NCI-H524 treated with DMSO at 0.1 percent for 48 hours (cell line): ENCODE measurements at regions not wholly inside any gene's neighbourhood (a gene's known extent, or its start where the extent isn't known, plus 50 kb on each side); places are given as distances from the start of the nearest gene placed in this dataset.
"Not testable (repeated sequence)": the region's sequence is repeated elsewhere in the genome, so short reads cannot be mapped to it uniquely, and the experiment has no call there.

ENCODE experiments used
- DNase-seq: peaks from one replicate; lab custom pipeline; 2025; lab: John Stamatoyannopoulos, UW

GRCh38 chr5:136458481-136458880 is 93.1 kb upstream of the TRPC7 start:
- no peak for DNase-seq

DNA sequence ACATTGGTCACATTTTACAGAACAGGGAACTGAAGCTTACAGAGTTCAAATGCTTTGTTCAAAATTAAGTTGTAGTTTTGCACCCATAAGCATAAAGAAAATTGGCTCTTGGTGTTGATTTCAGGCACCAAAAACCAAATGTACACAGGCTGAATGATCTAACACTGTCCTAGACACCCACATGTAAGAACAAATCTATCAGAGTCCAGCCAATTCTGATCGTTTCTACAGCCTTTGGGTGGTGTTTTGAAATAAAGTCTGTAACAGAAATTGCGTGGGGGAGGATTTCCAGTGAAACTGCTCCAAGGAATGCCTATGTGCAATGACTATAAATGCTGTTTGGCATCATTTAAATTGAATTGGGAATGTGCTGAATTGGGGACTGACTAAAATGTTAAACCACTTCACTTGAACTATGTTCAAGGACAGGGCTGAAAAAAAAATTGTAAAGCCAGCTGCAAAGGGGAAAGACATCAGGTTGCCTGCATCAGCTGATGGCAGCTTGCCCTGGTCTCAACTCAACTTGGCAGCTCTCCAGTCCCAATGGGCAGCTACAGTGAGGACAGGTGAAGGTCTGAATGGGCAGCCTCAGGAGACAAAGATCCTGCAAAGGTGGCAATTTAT is 92.2 kb upstream of the TRPC7 start:
- DNase-seq: no peak

- DNase-seq: no peak
Measured at GRCh38 chr5:136455409-136455808, 90.1 kb upstream of the TRPC7 start.

- DNase-seq: no peak
Measured at GRCh38 chr5:136453986-136454758, 88.8 kb upstream of the TRPC7 start.

- DNase-seq: no peak
Measured at GRCh38 chr5:136453199-136453598, 87.9 kb upstream of the TRPC7 start.

GRCh38 chr5:136447576-136447975 is 82.2 kb upstream of the TRPC7 start:
- not testable (repeated sequence) for DNase-seq

GRCh38 chr5:136446565-136446964 is 81.2 kb upstream of the TRPC7 start:
- DNase-seq: no peak

- DNase-seq: not testable (repeated sequence)
Measured at GRCh38 chr5:136444099-136444498, 78.8 kb upstream of the TRPC7 start.

DNA sequence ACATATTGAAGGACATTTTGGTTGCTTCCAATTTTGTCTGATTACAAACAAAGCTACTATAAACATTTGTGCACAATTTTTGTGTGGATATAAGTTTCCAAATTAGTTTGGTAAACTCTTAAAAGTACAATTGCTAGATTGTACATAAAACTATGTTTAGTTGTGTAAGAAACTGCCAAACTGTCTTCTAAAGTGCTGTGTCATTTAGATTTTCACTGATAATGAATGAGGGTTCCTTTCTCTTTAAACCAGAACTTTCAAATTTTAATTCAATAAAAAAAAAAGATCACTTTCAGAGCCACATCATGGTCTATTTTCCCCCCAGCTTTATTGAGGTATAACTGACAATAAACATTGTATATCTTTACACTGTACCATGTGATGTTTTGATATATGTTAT is 74.0 kb upstream of the TRPC7 start:
- no peak for DNase-seq

GRCh38 chr5:136435946-136436543 is 70.7 kb upstream of the TRPC7 start:
- DNase-seq: no peak

DNA sequence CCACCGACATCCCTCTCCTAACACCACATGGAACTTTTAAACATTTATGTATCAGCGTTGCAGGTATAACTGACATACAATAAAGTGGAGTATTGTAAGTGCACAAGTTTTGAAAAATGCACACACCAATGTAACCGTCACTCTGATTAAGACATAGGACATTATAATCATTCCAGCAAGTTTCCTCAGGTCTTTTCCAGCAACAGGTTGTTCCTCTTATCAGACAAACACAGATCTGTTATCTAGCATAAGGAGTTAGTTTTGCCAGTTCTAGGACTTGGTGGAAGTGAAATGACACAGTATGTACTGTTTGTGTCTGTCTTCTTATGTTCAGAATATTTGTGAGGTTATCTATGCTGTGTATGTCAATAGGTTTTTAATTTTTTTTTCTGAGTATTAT is 69.5 kb upstream of the TRPC7 start:
- no peak for DNase-seq

DNA sequence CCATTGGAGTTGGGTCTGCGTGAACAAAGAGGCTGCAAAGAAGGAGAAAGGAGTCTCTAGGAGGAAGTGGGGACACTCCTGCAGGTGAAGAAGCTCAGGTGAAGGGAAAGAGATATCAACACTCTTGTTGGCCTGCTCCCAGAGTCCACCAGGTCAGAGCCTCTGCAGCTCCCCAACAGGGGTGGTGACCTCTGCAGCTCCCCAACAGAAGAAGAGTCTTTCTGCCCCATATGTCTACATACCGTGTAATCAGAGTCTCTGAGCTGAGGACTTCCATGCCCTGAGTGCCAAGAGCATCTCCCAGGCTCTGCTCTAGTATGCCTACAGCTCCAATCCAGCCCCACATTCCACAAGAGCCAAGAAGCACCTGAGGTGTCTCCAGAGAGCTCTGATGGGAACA is 67.4 kb upstream of the TRPC7 start:
- DNase-seq: no peak

- DNase-seq: no peak
Measured at GRCh38 chr5:136430081-136430480, 64.7 kb upstream of the TRPC7 start.

DNA sequence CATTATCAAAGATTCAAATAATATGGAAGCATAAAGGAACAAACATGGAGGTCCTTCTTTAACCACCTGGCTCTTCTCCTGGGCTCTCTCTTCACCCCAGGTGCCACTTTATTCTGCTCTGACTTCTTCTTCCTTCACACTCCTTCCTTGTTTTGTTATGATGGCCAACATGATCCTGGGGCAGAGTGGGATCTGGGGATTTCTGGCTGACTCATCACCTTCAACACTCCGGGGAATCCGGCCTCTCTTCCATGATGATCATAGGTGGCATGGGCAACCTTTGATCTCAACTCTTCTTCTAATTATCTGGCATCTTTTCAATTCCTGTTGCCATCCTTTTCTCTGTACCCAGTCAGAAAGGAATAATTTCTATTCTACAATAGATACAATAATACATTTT is 62.1 kb upstream of the TRPC7 start:
- DNase-seq: no peak

DNA sequence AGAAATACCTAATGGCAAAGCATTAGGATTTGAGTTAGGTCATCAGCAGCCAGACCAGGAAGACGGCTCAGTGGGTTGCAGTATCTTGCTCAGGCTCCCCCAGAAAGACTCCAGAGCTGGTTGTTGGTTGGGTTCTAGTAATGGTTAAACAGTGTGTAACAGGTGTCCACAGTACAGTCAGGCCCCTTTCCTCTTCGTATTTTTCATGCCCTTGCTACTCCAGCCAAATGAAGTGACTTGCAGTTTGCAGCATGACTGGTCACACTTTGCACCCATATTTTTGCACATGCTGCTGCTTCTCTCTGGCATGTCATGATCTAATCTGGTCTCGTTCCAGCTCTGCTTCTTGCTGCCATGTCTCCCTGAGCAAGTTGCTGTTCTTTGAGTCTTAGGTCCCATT is 60.6 kb upstream of the TRPC7 start:
- DNase-seq: no peak

GRCh38 chr5:136424835-136425584 is 59.7 kb upstream of the TRPC7 start:
- DNase-seq: no peak

DNA sequence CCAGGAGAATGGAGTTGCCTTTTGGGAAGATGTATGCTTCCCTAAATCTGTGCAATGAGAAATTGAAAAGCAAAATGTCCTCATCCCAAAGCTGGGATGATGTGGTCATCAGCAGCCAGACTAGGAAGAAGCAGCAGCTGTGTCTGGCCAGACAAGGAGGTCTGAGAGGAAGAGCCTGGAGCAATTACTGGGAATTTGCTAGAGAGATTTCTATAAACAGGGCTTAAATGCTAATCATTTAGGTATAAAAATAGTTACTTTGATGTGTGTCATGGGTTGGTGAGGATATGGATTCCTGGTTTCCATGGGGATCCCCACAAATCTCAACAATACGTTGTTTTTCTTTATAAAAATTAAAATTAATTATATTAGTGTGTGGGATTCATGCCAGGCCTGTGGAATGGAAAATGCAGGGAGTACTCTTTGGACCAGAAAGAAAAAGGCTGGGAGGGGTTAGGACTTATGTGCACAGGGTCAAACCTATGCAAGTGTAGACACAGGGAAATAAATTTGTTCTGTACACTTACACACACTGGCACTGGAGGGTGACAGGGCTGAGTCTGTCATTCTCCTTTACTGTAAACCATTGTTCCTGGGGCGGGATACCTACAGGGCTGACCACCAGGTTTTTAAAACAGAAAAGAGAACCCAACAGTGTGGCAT is 58.7 kb upstream of the TRPC7 start:
- no peak for DNase-seq

- no peak for DNase-seq
Measured at GRCh38 chr5:136420168-136420898, 55.0 kb upstream of the TRPC7 start.

DNA sequence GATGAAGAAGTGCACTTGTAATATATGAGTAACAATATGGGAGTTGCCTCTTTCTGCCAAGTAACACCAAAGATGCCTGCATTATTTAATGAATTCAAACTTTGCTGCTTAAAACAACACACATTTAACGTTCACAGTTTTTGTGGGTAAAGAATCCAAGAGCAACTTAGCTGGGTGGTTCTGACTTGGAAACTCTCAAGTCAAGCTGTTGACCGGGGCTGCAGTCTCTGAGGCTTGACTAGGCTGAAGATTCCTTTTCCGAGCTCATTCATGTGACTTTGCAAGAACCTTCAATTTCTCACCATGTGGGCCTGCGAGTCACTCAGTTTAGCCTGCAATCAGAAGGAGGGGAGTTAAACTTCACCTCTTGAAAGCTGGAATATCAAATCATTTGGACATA is 53.0 kb upstream of the TRPC7 start:
- no peak for DNase-seq
